Stimulated activated CD8-positive, alpha-beta memory T cell treated with anti-CD3 and anti-CD28 coated beads, Interleukin-4, amount 100 ng/mL, for 4 hours (primary cell): ENCODE measurements at regions not wholly inside any gene's neighbourhood (a gene's known extent, or its start where the extent isn't known, plus 50 kb on each side); places are given as distances from the start of the nearest gene placed in this dataset.
"Not testable (repeated sequence)": the region's sequence is repeated elsewhere in the genome, so short reads cannot be mapped to it uniquely, and the experiment has no call there.

Source experiments
- DNase-seq, 2 donors: peaks; one replicate each; pipeline ENCODE4 v3.0.0-alpha.2; 2020; ENCODE audit warnings: low read depth in 2 of 2, low spot score in 1 of 2

- not testable (repeated sequence) for DNase-seq
These were observed 150.2 kb upstream of the FBXL17 start for GRCh38 chr5:108532129-108532445.

GRCh38 chr5:108531367-108532128, 149.7 kb upstream of the FBXL17 start:
- no peak for DNase-seq

GRCh38 chr5:108530706-108531105, 148.8 kb upstream of the FBXL17 start:
- no peak for DNase-seq

- DNase-seq = no peak
These were observed 147.5 kb upstream of the FBXL17 start for GRCh38 chr5:108529381-108529780.

- no peak for DNase-seq
These were observed 146.8 kb upstream of the FBXL17 start for GRCh38 chr5:108528655-108529054.

GRCh38 chr5:108524564-108524963, 142.7 kb upstream of the FBXL17 start:
- DNase-seq = no peak

GRCh38 chr5:108523360-108523759, 141.5 kb upstream of the FBXL17 start:
- DNase-seq = no peak

GRCh38 chr5:108521841-108522506, 140.1 kb upstream of the FBXL17 start:
- DNase-seq = no peak

GRCh38 chr5:108521011-108521700, 139.3 kb upstream of the FBXL17 start:
- DNase-seq = no peak

GRCh38 chr5:108516785-108517184, 134.9 kb upstream of the FBXL17 start:
- DNase-seq = no peak

- no peak for DNase-seq
These were observed 133.7 kb upstream of the FBXL17 start for GRCh38 chr5:108515517-108516105.

GRCh38 chr5:108508979-108509378, 127.1 kb upstream of the FBXL17 start:
- no peak for DNase-seq

GRCh38 chr5:108507631-108508030, 125.7 kb upstream of the FBXL17 start:
- no peak for DNase-seq

GRCh38 chr5:108505608-108506007, 123.7 kb upstream of the FBXL17 start:
- no peak for DNase-seq

GRCh38 chr5:108504974-108505373, 123.1 kb upstream of the FBXL17 start:
- no peak for DNase-seq

GRCh38 chr5:108503986-108504385, 122.1 kb upstream of the FBXL17 start:
- DNase-seq = no peak

- DNase-seq = not testable (repeated sequence)
These were observed 113.7 kb upstream of the FBXL17 start for GRCh38 chr5:108495615-108496014.

- no peak for DNase-seq
These were observed 106.1 kb upstream of the FBXL17 start for GRCh38 chr5:108487951-108488350.

GRCh38 chr5:108484035-108484434, 102.1 kb upstream of the FBXL17 start:
- no peak for DNase-seq

GRCh38 chr5:108481355-108481931, 99.5 kb upstream of the FBXL17 start:
- no peak for DNase-seq

- DNase-seq = no peak
These were observed 90.3 kb upstream of the FBXL17 start for GRCh38 chr5:108472237-108472636.

GRCh38 chr5:108467563-108467962, 85.7 kb upstream of the FBXL17 start:
- no peak for DNase-seq
